ENCODE measurements at regions not wholly inside any gene's neighbourhood (a gene's known extent, or its start where the extent isn't known, plus 50 kb on each side); places are given as distances from the start of the nearest gene placed in this dataset.

DNA sequence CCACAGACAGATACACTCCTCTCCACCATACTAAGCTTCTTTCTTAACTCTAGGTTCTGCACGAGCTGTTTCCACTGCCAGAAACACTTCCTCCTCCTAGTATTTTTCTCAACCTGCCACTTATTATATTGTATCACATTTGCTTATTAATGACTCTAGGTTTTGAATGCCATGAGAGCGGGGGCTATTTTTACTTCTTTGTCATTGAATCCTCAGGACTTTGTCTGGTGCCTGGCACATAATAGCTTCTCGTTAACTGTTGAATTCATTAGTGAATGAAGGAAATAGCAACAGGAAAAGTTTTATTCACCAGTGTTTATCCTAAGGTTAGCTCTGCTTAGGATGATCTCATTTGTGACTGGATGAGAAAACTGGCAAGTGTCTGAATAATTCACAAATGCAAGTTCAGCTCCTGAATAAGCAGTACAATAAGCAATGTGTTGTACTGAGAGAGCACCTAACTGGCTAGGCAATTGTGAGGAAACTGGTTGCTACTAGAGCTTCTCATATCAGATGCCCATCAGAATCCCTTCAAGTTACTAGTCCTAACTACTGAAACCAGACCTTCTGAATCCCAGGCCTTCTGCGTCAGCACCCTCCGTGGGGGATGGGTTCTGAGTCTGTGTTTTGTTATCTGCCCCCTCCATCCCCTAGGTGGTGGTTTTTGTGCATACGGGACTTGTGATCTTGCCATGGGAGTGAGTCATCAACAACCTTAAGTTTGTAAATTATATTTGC lies 92.7 kb downstream of the LSMEM1 start:
- Histone ChIP-seq H3K9me3 (no peaks in the 10 kb centered on the region), H3K27me3 (no peaks in the 10 kb centered on the region), H3K4me1 (peaks cover 0 to 30% of the 10 kb centered on the region in 2 donors), H3K4me3 (no peak overlapping the region), H3K27ac (peak overlapping the region; percentile 29 to 70), H3K36me3 (no peaks in the 10 kb centered on the region)
- DNase-seq (ENCODE audit: low spot score), result no peak
- TF ChIP-seq CTCF (IDR thresholded peaks at IDR 0.05), result no peak

DNA sequence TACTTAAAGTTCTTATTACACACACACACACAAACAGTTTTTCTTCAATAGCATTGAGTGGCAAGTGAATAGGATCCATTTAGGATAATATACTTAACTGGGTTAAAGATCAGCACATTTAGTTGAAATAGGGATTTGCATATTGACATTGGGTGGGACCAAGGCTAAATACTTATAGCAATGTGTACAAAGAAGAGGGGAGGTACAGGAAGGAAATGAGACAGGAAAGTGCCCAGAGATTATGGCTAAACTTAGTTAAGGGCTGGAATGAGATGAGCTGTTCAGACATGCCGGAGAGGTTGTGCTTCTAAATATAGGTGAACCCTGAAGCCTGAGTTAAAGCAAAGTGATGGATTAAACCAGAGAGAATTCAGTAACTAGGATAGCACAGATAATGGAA lies 95.1 kb downstream of the LSMEM1 start:
- no peaks in the 10 kb centered on the region for H3K27me3 ChIP-seq
- H3K4me3 ChIP-seq, result no peak overlapping the region
- no peaks in the 10 kb centered on the region for H3K36me3 ChIP-seq
- H3K27ac ChIP-seq, result peak overlapping the region in 1 of 2 donors; percentile 68
- DNase-seq (ENCODE audit: low spot score), result no peak
- H3K4me1 ChIP-seq, result peaks cover 0 to 30% of the 10 kb centered on the region in 2 donors
- no peak for TF ChIP-seq CTCF (IDR thresholded peaks at IDR 0.05)
- H3K9me3 ChIP-seq, result no peaks in the 10 kb centered on the region

- no peaks in the 10 kb centered on the region for H3K9me3 ChIP-seq
- H3K27me3 ChIP-seq, result no peaks in the 10 kb centered on the region
- no peak overlapping the region for H3K4me3 ChIP-seq
- TF ChIP-seq CTCF (IDR thresholded peaks at IDR 0.05), result no peak
- H3K36me3 ChIP-seq, result no peaks in the 10 kb centered on the region
- H3K27ac ChIP-seq, result no peak overlapping the region
- no peak for DNase-seq (ENCODE audit: low spot score)
- H3K4me1 ChIP-seq, result peaks cover 0 to 13% of the 10 kb centered on the region in 2 donors
These were observed 98.6 kb downstream of the LSMEM1 start for GRCh38 chr7:112579388-112579787.

GRCh38 chr7:112580717-112581435 lies 100.1 kb downstream of the LSMEM1 start:
- no peaks in the 10 kb centered on the region for H3K9me3 ChIP-seq
- no peak for TF ChIP-seq CTCF (IDR thresholded peaks at IDR 0.05)

GRCh38 chr7:112581529-112581928 lies 100.7 kb downstream of the LSMEM1 start:
- Histone ChIP-seq H3K9me3 (no peaks in the 10 kb centered on the region), H3K4me1 (peaks cover 0 to 3% of the 10 kb centered on the region in 2 donors), H3K27ac (no peak overlapping the region), H3K4me3 (no peak overlapping the region), H3K27me3 (no peaks in the 10 kb centered on the region), H3K36me3 (no peaks in the 10 kb centered on the region)
- TF ChIP-seq CTCF (IDR thresholded peaks at IDR 0.05), result no peak
- DNase-seq (ENCODE audit: low spot score), result no peak

More at GRCh38 chr7:112580717-112581435, 100.1 kb downstream of the LSMEM1 start:
- H3K4me1 ChIP-seq, result peaks cover 0 to 9% of the 10 kb centered on the region in 2 donors
- H3K4me3 ChIP-seq, result no peak overlapping the region
- H3K27ac ChIP-seq, result no peak overlapping the region
- no peak for DNase-seq (ENCODE audit: low spot score)
- H3K36me3 ChIP-seq, result no peaks in the 10 kb centered on the region
- no peaks in the 10 kb centered on the region for H3K27me3 ChIP-seq

Measured in right atrium auricular region (tissue), 2 donors.